Nucleus accumbens (tissue), 56 donors: ENCODE measurements at regions not wholly inside any gene's neighbourhood (a gene's known extent, or its start where the extent isn't known, plus 50 kb on each side); places are given as distances from the start of the nearest gene placed in this dataset.

Experiments
- DNase-seq, 56 donors: peaks; one replicate each; lab custom pipeline; 2025; lab: John Stamatoyannopoulos, UW

DNA sequence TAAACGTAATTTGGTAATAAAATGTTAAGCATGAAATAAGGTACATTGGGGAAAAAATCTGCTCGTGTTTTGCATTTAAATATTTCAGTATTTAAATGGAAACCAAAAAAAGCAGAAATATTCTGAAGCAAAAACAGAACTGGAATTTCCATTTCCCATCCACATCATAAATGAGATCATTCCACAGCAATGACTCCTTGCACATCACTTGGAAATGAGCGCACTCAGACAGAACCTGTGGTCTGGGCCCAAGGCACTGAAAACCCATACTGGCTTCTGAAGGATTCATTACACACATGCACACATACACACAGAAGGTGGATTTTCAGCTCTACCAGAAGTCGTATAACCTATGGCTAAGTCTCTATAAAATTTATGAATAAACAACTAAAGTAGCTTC lies 174.8 kb downstream of the IBTK start:
- DNase-seq, result no peak

DNA sequence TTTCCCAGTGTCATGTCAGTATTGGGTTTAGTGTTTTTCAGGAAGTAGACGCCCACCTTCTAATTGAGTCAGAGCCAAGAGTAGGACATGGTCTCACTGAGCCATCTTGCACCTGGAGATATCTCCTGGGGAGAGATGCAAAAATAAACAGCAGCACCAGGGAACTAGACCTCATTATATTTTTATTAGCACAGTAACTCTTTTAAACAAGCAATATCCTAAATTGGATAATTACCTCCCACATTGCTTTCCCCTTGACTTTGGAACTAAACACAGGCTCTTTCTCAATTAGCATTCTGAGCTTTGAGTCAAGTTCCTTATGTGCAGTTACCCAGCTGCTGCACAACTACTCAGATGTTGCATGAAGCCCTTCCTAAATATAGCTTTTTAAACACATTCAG lies 175.4 kb downstream of the IBTK start:
- no peak for DNase-seq

DNA sequence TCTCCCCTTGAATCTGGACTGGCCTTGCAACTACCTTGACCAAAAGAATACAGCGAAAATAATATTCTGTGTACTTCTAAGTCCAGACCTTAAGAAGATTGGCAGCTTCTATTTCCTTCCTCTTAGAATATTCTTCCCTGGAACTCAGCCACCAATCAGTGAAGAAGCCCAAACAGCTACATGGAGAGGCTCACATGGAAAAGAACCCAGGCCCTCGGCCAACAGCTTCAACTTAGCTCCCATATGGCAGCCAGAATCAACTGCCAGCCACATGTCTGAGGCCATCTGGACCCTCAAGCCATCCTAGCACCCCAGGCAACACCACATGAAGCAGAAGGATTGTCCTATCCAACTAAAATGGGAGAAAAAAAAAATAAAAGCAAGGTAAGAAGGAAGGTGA lies 178.8 kb downstream of the IBTK start:
- no peak for DNase-seq

DNA sequence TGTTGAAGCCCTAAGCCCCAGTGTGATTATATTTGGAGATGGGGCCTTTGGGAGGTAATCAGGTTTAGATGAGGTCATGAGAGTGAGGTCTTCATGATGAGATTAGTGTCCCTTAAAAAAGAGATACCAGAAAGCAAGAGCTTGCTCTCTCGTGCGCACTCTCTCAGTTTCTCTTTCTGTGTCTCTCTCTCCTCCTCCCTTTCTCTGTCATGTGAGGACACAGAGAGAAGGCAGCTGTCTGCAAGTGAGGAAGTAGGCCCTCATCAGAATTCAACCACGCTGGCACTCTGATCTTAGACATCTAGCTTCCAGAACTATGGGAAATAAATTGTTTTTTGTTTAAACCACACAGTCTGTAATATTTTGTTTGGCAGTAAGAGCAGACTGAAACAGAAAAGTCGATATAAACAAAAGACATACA lies 180.5 kb downstream of the IBTK start:
- no peak for DNase-seq

DNA sequence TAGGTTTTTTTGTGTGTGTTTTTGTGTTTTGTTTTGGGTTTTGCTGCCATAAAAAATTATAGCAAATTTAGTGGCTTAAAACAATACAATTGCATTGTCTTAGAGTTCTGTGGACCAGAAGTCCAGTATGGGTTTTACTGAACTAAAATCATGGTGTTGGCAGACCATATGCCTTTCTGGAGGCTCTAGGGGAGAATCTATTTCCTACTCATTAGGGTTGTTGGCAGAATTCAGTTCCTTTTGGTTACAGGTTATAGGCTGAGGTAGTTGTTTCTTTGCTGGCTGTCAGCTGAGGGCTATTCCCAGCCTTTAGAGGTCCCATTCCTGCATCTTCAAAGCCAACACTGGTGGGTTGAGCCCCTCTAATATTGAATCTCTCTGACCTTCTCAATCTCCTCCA lies 181.3 kb downstream of the IBTK start:
- DNase-seq, result no peak

- DNase-seq, result no peak
Observed at GRCh38 chr6:82063574-82063973, 184.0 kb downstream of the IBTK start.

GRCh38 chr6:82062219-82062618 lies 185.3 kb downstream of the IBTK start:
- DNase-seq, result no peak

- peak in 5 of 56 donors; percentile 2 to 8 (median 5) for DNase-seq
Observed at GRCh38 chr6:82057846-82058554, 189.5 kb downstream of the IBTK start.

DNA sequence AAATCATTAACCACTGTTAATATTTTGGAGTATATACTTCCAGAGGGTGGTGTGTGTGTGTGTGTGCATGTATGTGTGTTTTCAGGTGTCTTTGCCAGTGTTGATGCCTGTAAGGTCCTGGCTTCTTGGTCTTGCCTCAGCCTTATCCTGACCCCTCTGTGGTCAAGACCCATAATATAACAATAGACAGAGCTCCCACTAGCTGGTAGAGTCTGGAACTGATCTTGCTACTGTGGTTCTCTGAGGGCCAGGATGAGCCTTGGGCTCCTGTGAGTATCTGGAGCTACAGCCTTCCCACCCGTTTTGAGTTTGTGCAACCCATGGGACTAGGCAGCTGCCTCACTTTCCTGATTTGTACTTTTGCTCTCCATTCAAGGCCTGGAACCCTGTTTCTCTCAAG lies 191.0 kb downstream of the IBTK start:
- DNase-seq, result no peak

GRCh38 chr6:82045965-82046756 lies 201.4 kb downstream of the IBTK start:
- DNase-seq, result no peak

- DNase-seq, result peak in 37 of 56 donors; percentile 1 to 59 (median 20)
Observed at GRCh38 chr6:82040405-82041221, 206.9 kb downstream of the IBTK start.

- DNase-seq, result no peak
Observed at GRCh38 chr6:82038631-82039030, 208.9 kb downstream of the IBTK start.

- DNase-seq, result no peak
Observed at GRCh38 chr6:82035526-82035925, 212.0 kb downstream of the IBTK start.

- no peak for DNase-seq
Observed at GRCh38 chr6:82033631-82034211, 213.8 kb downstream of the IBTK start.

- no peak for DNase-seq
Observed at GRCh38 chr6:82032444-82032843, 215.1 kb downstream of the IBTK start.

DNA sequence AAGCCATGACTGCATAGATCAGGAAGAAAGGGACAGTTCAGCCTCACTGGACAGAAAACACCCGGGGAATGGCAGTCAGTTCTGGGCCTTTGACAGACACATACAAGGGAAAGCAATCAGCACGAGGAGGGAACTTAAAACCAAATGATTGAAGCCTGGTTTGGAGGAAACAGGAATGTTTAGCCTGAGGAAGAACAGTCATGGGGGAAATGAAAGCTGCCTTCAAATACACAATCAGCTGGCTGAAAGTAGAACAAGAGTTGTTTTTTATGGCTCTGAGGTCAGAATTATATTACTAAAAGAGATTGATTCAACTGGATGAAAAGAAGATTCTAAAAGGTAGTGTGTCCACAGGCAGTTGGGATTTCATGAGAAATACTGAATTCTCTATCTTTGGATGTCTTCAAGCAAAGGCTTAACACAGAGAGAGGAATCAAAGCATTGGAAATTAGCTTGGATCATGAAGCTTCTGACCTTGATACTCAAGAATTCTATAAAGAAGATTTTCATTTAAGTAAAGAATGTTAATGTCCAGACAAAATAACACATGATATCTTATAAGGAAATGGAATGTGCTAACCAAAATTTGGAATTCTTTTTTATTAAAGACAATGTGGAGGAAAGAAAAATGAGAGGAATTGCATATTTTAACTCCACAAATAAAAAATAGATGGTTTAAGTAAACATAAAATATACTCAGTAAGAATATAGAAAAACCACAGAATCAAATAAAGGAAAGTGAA lies 216.6 kb downstream of the IBTK start:
- DNase-seq, result peak in 1 of 56 donors; percentile 2

DNA sequence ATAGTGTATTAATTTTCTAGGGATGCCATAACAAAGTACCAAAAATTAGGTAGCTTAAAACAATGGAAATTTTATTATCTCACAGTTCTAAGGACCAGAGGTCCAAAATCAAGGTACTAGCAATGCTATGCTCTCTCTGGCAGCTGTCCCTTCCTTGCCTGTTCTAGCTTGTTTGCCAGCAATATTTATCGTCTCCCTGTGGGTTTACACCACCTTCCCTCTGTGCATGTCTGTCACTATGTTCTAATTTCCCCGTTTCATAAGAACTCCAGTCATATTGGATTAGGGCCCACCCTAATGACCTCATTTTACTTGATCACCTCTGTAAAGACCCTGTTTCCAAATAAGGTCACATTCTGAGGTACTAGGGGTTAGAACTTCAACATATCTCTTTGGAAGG lies 217.2 kb downstream of the IBTK start:
- DNase-seq, result no peak

GRCh38 chr6:82025271-82025670 lies 222.3 kb downstream of the IBTK start:
- DNase-seq, result no peak

DNA sequence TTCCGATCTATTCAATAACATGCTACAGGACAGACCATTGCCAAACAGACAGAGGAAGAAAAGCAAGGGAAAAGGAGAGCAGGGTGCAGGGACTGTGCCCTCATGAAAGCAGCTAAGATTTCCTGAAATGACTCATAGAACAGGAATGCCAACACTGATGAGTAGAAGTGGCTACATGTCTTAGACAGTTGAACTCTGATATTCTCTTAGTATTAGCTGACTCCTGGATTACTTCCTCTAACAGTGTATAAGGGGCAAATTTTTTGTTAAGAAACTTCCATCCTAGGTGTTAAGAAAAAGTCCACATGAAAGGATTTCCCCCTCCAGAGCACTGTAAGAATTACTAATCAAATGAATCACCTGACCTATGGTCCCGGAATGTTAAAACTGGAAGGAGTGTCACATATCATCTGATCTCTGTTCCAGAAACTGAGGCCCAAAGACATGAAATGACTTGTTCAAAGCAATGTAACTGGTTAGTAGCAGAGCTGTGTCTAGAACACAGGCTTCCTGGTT lies 224.9 kb downstream of the IBTK start:
- DNase-seq, result no peak

- DNase-seq, result no peak
Observed at GRCh38 chr6:82017773-82018172, 229.8 kb downstream of the IBTK start.
